Astrocyte (in vitro differentiated cells and primary cell): ENCODE measurements at regions not wholly inside any gene's neighbourhood (a gene's known extent, or its start where the extent isn't known, plus 50 kb on each side); places are given as distances from the start of the nearest gene placed in this dataset.

ENCODE experiments used
- DNase-seq: peaks from one replicate; pipeline ENCODE4 v3.0.0-alpha.2; 2010; ENCODE audit warnings: low read depth
- FAIRE-seq: peaks from 2 replicates; lab custom pipeline; 2011; peaks lifted over from hg19 to GRCh38; lab: Jason Lieb, UNC
- H2AFZ ChIP-seq: 2 replicates; pipeline ENCODE4 v1.6.0; 2012; ENCODE audit warnings: low read depth, low read length, inconsistent platforms
- H3K27ac ChIP-seq: 2 replicates; pipeline ENCODE4 v1.5.1; 2011; ENCODE audit warnings: low read depth, low read length, inconsistent platforms
- H3K27me3 ChIP-seq: 2 replicates; pipeline ENCODE4 v1.6.0; 2011; ENCODE audit warnings: low read length, inconsistent platforms; ENCODE audit not compliant: insufficient read depth
- H3K36me3 ChIP-seq: 2 replicates; pipeline ENCODE4 v1.5.1; 2011; ENCODE audit warnings: low read length, inconsistent platforms; ENCODE audit not compliant: insufficient read depth
- H3K4me1 ChIP-seq: 2 replicates; pipeline ENCODE4 v1.5.1; 2011; ENCODE audit warnings: low read length, inconsistent platforms; ENCODE audit not compliant: insufficient read depth
- H3K4me2 ChIP-seq: 2 replicates; pipeline ENCODE4 v1.6.0; 2012; ENCODE audit warnings: low read length, inconsistent platforms
- H3K4me3 ChIP-seq: 2 replicates; pipeline ENCODE4 v1.5.1; 2011; ENCODE audit warnings: low read depth, mild to moderate bottlenecking, low read length, inconsistent platforms; ENCODE audit not compliant: insufficient read depth
- H3K79me2 ChIP-seq: 2 replicates; pipeline ENCODE4 v1.6.0; 2012; ENCODE audit warnings: mild to moderate bottlenecking, low read length, inconsistent platforms; ENCODE audit not compliant: insufficient read depth
- H3K9ac ChIP-seq: 2 replicates; pipeline ENCODE4 v1.6.0; 2012; ENCODE audit warnings: mild to moderate bottlenecking, low read length, inconsistent platforms
- H3K9me3 ChIP-seq: 2 replicates; pipeline ENCODE4 v1.5.1; 2012; ENCODE audit warnings: low read depth, mild to moderate bottlenecking, low read length, inconsistent platforms; ENCODE audit not compliant: insufficient read depth
- H4K20me1 ChIP-seq: 2 replicates; pipeline ENCODE4 v1.6.0; 2012; ENCODE audit warnings: low read length, inconsistent platforms; ENCODE audit not compliant: insufficient read depth
- H3K27ac Mint-ChIP-seq: one replicate; pipeline ENCODE4 v1.8.0; 2021; ENCODE audit warnings: mild to moderate bottlenecking, mixed read lengths; ENCODE audit not compliant: unreplicated experiment
- H3K27me3 Mint-ChIP-seq: one replicate; pipeline ENCODE4 v1.8.0; 2021; ENCODE audit warnings: low read depth, mixed read lengths; ENCODE audit not compliant: unreplicated experiment
- H3K36me3 Mint-ChIP-seq: one replicate; pipeline ENCODE4 v1.8.0; 2021; ENCODE audit warnings: low read depth, mixed read lengths; ENCODE audit not compliant: unreplicated experiment
- H3K4me1 Mint-ChIP-seq: one replicate; pipeline ENCODE4 v1.8.0; 2021; ENCODE audit warnings: low read depth, mixed read lengths; ENCODE audit not compliant: unreplicated experiment
- H3K4me3 Mint-ChIP-seq: one replicate; pipeline ENCODE4 v1.8.0; 2021; ENCODE audit warnings: mild to moderate bottlenecking, moderate library complexity, mixed read lengths; ENCODE audit not compliant: unreplicated experiment
- H3K9me3 Mint-ChIP-seq: one replicate; pipeline ENCODE4 v1.8.0; 2021; ENCODE audit warnings: mild to moderate bottlenecking, mixed read lengths; ENCODE audit not compliant: unreplicated experiment
- CTCF ChIP-seq: IDR thresholded peaks from 2 replicates; pipeline ENCODE4 v1.5.1; 2011; ENCODE audit warnings: low read depth, mild to moderate bottlenecking, inconsistent platforms, low read length, moderate library complexity; ENCODE audit not compliant: insufficient read depth
- EZH2 ChIP-seq: IDR thresholded peaks from 2 replicates; pipeline ENCODE4 v1.6.1; 2012; ENCODE audit warnings: mild to moderate bottlenecking, low read length, inconsistent platforms; ENCODE audit not compliant: insufficient read depth

- Histone ChIP-seq H3K27ac (no peak overlapping the region), H3K36me3 (no peaks in the 10 kb centered on the region), H3K9me3 (peaks cover 2% of the 10 kb centered on the region), H3K9ac (no peak overlapping the region), H4K20me1 (no peaks in the 10 kb centered on the region), H3K27me3 (no peaks in the 10 kb centered on the region), H3K4me3 (no peak overlapping the region), H2AFZ (no peak overlapping the region), H3K79me2 (no peaks in the 10 kb centered on the region), H3K4me2 (no peak overlapping the region), H3K4me1 (no peaks in the 10 kb centered on the region)
- H3K4me1 Mint-ChIP-seq: peaks cover 10% of the 10 kb centered on the region
- no peaks in the 10 kb centered on the region for H3K27me3 Mint-ChIP-seq
- no peak overlapping the region for H3K4me3 Mint-ChIP-seq
- no peaks in the 10 kb centered on the region for H3K36me3 Mint-ChIP-seq
- no peaks in the 10 kb centered on the region for H3K9me3 Mint-ChIP-seq
- no peak for FAIRE-seq
- no peak overlapping the region for H3K27ac Mint-ChIP-seq
- TF ChIP-seq EZH2 (no peak), CTCF (no peak)
- DNase-seq: no peak
Observed at GRCh38 chr6:50657513-50657912, 55.8 kb upstream of the TFAP2D start.

- no peaks in the 10 kb centered on the region for H3K36me3 Mint-ChIP-seq
- Histone ChIP-seq H4K20me1 (no peaks in the 10 kb centered on the region), H3K4me3 (no peak overlapping the region), H3K79me2 (no peaks in the 10 kb centered on the region), H3K36me3 (no peaks in the 10 kb centered on the region), H3K4me1 (no peaks in the 10 kb centered on the region), H3K4me2 (no peak overlapping the region), H3K27me3 (no peaks in the 10 kb centered on the region), H2AFZ (no peak overlapping the region), H3K27ac (no peak overlapping the region), H3K9ac (no peak overlapping the region), H3K9me3 (peaks cover 2% of the 10 kb centered on the region)
- DNase-seq (no peak), FAIRE-seq (no peak)
- H3K4me1 Mint-ChIP-seq: peaks cover 10% of the 10 kb centered on the region
- no peak overlapping the region for H3K27ac Mint-ChIP-seq
- no peaks in the 10 kb centered on the region for H3K9me3 Mint-ChIP-seq
- no peaks in the 10 kb centered on the region for H3K27me3 Mint-ChIP-seq
- no peak overlapping the region for H3K4me3 Mint-ChIP-seq
- no peak for TF ChIP-seq EZH2
- no peak for TF ChIP-seq CTCF
Observed at GRCh38 chr6:50658561-50658960, 54.8 kb upstream of the TFAP2D start.

GRCh38 chr6:50661636-50662035, 51.7 kb upstream of the TFAP2D start:
- H3K9ac ChIP-seq: no peak overlapping the region
- no peak overlapping the region for H3K4me3 ChIP-seq
- no peak overlapping the region for H3K4me2 ChIP-seq
- peaks cover 2% of the 10 kb centered on the region for H3K9me3 ChIP-seq
- no peaks in the 10 kb centered on the region for H3K4me1 ChIP-seq
- H3K4me3 Mint-ChIP-seq: no peak overlapping the region
- no peaks in the 10 kb centered on the region for H4K20me1 ChIP-seq
- H3K27ac ChIP-seq: no peak overlapping the region
- no peak overlapping the region for H3K27ac Mint-ChIP-seq
- H3K4me1 Mint-ChIP-seq: peaks cover 10% of the 10 kb centered on the region
- TF ChIP-seq CTCF: no peak
- TF ChIP-seq EZH2: no peak
- no peak overlapping the region for H2AFZ ChIP-seq
- H3K36me3 Mint-ChIP-seq: no peaks in the 10 kb centered on the region
- FAIRE-seq (no peak), DNase-seq (no peak)
- no peaks in the 10 kb centered on the region for H3K36me3 ChIP-seq
- H3K27me3 Mint-ChIP-seq: no peaks in the 10 kb centered on the region
- H3K9me3 Mint-ChIP-seq: no peaks in the 10 kb centered on the region
- H3K79me2 ChIP-seq: no peaks in the 10 kb centered on the region
- no peaks in the 10 kb centered on the region for H3K27me3 ChIP-seq
